Cerebellar nuclear complex (tissue), 1 donor: ENCODE measurements at regions not wholly inside any gene's neighbourhood (a gene's known extent, or its start where the extent isn't known, plus 50 kb on each side); places are given as distances from the start of the nearest gene placed in this dataset.

Experiments used
- DNase-seq, 2 experiments: peaks; one replicate each; lab custom pipeline; 2025; lab: John Stamatoyannopoulos, UW

DNA sequence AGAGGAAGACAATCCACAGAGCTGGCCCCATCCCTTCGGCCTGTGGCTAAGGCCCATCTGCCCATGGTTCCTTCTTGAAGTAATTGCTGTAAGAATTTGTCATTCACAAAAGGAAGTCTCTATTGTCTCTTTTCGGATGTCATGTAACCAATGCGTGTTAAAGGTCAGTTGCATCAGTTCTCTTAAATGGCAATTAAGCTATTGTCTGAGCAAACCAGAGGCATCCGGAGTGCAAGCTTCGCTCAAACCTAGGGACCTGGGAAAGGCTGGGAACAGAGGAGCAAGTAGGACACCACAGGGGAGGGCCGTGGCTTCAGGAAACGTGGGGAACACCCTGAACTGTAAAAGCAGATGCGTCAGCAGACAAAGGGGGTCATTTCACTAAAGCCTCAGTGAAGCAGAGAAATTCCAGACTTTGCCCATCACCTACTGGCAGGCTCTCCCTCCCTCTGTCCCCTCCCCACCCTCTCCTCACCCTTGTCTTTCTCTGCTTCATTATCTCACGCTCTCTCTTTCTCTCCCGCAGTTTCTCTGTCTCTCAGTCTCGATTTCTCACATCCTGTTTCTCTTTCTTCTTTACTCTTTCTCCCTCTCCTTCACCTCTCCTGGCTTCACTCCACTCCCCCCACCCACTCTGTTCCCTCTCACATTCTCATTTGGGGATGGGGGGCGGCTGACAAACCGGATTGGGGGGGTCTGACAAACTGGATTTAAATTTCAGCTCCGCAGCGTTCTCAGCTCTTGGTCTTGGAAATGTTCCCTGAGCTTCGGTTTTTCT lies 204.6 kb upstream of the TNP1 start:
- DNase-seq: no peak

DNA sequence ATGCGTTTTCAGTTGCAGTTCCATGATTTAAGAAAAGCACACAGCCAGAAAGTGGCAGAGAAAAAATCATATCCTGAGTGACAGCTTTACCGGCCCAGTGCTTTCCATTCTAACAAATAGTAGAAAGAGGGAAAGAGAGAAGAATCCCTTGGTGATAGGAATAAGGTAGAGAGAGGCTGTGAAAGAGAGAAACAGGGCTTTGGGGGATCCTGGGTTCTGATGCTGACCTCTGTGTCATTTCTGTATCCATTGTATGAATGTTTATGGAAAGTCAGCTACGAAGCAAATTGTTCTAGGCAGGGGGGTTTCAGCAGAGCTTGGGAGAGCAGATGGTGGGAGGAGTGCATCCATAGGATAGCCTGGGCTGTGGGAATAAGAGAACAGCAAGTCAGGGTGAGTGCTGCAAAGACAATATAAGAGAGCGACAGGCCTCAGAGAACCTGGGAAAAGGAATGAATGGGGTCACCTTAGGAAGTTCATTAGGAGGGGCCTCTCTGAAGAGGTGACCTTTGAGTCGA lies 203.4 kb upstream of the TNP1 start:
- DNase-seq: no peak

DNA sequence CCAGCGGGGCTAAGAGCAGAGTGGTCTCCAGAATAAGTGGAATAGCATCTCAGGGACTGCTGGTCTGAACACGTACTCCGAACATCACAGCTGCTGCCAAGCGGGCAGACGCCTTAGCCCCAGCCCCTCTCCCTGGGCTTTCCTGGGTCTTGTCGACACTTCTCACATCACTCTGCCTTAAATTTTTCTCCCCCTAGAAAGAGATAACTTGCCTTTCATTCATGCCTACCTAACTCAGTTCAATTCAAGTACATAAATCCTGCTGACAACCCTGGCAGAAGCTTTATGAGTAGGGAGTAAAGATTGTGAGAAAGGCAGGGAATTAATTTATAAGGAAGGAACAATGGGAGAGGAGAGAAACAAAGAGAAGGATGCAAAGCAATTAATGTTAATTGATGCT lies 202.9 kb upstream of the TNP1 start:
- no peak for DNase-seq

DNA sequence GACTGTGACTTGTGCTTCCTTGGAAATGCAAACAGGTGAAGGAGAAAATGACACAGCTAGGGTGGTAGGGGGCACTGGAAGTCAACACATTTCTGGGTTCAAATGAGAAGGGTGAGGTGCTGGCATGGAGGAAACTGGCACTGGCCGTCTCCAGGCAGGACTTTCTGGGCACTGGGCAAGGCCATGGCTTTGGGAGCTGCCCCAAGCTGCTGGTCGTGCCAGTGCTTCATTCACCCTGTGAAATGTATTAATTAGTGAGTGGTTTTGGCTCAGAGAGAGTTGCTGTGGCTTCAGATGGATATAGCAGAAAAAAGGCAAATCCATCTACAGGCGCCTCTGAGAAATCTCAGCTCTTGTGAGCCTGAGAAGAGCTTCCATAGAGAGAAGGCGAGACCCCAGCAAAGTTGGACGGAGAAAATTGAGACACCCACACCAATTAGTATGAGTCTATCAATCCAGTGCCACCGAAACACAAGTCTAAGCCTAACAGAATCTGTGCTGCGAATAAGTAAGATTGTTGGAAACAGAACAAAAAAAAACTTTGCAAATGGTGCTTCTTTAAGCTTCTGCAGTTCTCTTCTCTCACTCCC lies 202.1 kb upstream of the TNP1 start:
- peak in 1 of 2 experiments; percentile 66 for DNase-seq

DNA sequence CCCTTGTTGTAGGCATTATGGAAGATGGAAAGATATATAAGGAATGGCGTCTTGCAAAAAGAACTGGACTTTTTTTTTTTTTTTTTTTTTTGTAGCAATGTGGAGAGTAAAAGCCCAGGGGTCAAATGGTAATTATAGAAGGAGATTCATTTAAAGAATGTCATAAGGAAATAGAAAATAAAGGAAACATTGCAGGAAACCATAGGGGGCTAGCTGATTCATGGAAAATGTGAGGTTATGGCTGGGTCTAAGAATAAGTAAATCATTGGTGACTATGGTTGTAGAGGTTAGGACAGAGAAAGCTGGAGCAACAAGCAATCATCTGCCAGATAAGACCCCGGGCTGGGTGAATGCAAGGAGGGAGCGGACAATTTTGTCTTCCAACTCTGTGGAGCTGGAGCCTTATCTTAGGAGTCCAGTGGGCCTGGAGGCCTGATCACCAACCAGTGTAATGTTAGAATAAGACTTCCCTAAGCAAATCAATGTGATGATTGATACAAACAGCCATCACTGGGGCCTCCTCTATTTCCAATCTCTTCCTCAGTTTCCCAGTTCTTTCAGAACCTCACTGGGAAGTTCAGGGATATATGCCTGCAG lies 201.2 kb upstream of the TNP1 start:
- no peak for DNase-seq

DNA sequence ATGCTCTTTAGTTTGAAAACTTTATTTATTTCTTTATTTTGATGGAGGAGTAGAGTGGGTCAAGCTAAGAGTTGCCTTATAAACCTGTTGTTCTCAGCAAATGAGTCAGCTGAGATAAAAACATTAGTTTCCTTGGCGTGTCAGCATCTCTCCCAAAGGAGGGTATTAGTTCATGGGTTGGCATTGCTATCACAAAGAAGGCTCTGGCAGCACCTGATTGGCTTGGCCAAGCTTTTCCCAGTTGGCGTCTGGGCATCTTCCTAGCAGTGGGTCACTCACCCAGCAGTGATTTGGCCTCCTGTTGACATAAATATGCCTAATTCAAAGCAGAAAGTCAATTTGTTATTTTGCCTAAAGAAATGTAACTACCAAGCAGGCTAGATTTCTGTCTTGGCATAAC lies 200.7 kb upstream of the TNP1 start:
- peak in 1 of 2 experiments; percentile 33 for DNase-seq

DNA sequence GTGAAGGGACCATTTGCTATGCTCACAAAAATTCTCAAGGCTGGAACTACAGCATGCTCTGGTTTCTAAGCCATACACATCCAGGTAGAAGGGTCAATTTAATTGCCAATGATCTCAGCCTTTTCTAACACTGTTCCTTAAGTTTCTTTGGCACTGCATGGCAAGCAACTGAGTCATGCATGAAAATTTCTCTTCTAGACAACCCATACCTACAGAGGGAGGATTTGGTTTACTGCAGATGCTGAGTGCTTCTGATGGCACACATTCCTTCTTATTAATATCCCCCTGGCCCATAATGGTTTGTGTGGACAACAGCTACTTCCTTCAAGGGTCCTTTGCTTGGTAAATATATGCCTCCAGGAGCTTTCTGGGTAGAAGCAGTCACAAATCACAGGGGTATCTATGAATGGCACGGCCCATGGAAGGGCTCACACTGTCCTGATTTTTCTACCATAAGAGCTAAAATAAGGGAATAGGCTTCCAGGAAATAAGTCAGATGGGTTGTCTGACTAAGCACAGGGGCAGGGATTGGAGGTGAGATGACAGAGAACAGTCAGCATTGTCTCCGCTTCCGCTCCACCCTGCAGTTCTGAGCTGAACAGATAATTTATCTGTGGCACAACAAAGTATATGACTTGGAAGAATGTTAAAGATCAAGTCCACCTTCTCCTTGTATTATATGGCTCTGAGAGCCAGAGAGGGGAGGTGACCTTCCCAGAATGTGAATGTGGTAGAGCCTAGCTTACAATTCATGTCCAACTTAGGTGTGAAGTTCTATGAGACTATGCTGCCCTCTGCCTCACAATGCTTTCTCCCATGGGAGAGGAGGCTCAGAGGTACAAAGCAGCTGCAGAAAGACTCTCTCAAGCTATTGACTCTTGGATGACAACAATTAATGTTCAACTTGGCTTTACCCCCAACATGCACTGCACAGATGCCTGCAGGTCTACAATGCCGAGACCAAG lies 199.2 kb upstream of the TNP1 start:
- no peak for DNase-seq

DNA sequence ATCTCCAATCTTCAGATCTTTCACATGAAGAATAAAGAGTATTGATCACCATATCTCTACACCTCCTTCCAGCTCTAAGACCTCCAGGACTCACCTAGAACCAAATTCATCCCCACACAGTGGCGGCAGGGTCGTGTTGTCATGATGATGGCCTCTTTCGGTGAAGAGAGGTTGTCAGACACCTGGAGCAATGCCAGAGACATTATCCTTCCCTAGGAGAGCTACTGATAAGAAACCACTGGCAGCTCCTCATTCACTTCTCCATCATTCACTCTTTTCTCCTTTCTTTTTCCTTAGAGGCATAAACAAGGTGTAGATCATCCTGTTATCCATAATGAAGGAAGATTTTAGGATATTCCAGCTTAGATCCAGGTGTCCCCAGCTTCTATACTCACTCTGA lies 197.9 kb upstream of the TNP1 start:
- DNase-seq: no peak

DNA sequence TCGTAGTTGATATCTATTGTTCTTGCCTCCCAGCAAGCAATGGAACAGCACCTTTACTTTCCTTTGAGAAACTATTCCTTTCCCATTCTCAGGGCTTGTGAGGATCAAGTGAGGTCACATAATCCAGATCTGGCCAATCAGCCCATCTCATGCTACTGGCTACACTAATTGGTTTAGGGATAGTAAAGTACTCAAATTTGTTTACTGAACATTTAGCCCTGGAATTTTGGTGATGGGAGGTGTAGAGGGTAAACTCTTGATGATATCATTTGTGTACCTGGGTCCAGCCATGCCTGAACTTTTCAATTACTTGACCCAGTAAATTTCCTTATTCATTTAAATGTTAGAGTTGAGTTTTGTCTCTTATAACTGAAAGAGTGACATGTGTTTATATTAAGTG lies 195.8 kb upstream of the TNP1 start:
- no peak for DNase-seq

DNA sequence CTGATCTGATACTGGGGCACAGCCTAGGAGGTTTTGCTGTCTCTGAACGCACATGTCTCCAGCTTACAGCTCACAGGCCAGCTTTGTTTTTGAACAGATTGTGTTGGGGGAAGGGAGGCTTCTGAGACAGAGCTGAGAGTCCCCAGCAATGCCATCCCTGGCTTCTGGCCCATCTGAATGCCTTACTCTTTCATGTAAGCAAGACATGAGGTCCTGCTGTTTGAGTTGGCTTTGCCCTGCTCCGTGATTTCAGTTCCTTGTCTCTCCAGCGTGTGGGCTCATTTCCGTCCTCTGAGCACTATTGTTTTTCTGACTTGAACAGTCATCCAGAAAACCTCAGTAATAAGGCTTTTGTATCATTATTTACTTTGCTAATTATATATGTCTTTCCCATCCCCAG lies 194.9 kb upstream of the TNP1 start:
- peak; percentile 70 to 73 for DNase-seq

DNA sequence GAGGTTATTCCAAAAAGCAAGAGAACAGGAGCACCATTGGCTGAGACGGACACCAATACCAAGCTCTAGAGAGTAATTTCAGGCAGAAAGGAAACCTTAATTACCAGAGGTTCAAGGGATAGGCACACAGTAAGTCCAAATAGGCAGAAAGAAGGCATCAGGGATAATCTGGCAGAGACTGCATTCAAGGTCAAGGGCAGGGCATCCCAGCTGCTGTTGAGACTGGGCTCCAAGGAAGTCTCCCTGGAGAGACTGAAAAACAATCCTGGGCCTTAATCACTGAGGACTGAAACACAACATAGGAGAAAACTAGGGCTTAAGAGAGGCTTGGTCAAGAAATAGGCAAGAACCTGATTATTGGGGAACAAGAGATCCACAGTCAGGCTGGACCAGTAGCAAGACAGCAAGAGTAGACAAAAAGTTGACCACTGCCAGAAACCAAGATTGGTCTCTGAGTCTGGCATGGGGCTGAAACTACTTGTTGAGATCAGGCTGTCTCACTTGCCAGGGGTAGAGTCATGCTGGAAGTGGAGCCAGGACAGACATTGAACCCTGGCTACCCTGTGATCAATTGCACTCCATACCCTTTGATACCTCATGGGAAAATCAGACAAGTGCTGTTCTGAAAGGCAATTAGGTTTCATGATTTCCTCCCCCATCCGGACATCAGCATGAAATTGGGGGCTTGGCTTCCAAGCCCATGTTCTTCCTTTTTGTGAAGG lies 193.2 kb upstream of the TNP1 start:
- no peak for DNase-seq

DNA sequence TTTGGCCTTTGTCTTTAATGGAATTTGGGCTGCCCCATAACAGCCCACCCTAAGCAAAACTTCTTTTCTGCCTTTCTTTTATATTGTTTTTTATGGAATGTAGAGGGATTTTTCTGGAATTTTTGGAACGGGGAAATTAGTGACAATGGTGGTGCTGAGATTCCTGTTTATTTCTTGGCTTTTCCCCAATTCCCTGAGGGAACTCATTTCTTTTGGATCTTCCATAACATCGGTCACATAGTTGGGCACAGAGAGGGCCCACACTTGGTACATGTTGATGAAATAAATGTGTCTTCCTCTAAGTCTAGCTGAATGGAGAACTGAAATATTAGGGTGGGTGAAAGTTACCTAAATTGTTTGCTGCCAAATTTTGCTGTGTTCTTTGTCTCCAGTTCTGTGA lies 191.6 kb upstream of the TNP1 start:
- DNase-seq: no peak

DNA sequence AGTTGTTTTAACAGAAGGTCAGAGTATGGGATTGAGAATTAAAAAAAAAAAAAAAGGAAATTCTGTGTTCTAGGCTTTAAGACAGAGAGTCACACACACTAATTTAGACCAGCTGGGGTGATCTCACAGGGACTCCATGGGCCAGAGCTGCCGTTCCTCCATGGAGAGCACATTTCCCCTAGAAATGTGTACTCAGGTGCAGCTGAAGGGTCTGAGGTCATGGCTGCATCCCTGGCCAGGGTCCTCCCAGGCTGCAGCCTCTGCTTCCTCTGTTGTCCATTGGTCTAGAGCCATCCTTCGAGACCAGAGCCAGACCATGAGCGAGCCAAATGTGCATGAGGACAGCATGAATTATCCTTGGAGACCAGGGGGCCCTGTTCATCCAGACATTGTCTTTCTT lies 190.1 kb upstream of the TNP1 start:
- DNase-seq: no peak

DNA sequence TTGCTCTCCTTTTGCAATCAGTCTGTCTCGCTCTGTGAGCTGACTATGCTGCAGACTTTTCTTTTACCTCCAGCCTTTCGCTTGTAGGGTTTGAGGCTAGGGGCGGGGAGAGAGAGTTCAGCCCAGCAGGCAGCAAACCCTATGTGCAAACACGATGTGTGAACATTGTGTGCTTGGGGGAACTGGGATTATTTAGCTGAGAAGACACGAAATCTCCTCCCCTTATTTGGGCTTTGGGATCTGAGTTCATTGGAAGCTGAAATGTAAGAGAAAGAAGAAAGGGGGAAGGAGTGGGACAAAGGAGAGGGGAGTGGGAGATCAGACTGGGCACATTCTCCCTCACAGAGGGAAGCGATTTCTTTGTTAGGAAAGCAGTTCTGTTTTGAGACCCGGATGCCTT lies 189.6 kb upstream of the TNP1 start:
- no peak for DNase-seq

DNA sequence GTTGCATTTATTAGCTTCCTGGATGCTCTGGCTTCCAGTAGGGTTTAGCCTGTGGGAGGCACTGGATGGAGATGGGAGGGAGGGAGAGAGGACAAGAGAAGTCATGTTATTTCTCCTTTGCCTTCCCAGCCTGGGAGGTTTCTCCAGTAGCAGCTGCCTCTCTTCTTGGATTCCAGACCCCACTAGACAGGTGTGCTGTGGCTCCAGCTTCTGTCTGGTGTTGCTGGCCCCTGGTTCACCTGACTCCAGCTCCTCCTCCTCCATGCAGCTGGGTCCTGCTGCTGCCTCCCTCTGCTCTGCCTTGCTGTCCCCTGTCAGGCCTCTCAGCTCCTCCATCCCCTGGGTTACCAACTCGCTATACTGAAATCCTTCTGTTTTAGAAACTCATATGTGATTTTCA lies 188.9 kb upstream of the TNP1 start:
- no peak for DNase-seq

DNA sequence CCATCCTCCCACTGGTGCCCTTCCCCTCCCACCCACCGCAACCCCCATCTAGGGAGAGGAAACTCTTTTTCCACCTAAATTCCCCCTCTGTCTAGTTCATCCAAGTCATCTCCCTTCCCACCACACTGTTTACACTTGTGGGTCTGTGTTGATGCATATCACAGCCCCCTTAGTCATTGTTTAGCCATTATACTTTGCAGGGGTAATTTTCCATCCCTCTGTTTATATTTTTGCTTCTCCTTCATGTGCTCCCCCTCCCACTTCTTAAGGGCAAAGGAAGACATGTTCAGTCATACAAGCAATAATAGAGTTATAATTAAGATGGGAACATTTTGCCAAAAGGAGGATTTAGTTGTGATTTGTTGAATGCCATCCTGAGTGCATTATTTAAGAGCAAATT lies 187.8 kb upstream of the TNP1 start:
- no peak for DNase-seq

DNA sequence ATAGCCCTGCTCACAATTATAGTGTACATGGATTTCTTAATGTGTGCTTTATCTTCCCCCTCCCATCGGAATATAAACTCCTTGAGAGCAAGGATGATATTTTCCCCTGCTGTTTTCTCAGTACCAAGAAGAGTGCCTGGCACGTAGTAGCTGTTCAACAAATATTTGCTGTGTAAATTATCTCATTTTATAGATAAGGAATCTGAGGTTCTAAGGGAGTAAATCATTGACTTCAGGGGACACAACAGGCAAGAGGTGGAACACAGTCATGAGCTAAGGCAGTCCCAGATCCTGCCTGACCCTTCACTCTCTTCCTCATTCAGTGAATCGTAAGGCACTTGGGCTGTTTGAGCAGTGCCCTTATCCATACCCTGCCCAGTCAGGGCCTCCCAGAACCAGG lies 187.3 kb upstream of the TNP1 start:
- no peak for DNase-seq

DNA sequence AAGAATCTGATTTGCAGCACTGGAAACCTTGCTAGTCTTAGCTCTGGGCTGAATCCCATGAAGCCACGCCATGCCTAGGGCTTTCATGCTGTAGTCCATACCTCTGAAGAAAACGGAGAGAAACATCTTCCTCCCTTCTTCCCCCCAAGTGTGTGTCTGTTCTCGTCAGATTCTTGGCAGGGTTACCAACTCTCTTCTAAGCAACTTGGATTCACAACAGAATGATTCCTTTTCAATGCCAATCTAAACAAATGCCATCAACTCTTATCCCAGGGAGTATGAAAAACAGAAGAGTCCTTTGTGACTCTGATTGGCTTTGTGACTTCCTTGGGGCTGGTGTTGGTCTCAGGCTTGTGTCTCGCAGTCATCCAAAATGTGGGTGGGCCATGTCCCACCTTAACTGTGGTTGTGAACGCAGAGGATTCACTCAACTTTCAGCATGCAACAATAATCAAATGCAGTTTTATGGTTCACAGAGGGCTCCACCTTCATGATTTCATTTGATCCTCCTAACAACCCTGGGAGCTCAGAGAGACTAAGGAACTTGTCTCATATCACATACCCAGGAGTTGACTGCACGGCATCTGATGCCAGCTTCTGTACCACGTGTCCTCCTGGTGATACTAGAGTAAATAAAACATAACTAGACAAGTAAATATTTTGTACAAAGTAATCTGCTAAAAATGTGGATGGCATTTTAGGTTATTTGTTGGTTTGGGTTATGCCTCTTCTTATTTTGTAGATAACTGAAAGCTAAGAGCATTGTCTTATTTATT lies 186.0 kb upstream of the TNP1 start:
- no peak for DNase-seq

DNA sequence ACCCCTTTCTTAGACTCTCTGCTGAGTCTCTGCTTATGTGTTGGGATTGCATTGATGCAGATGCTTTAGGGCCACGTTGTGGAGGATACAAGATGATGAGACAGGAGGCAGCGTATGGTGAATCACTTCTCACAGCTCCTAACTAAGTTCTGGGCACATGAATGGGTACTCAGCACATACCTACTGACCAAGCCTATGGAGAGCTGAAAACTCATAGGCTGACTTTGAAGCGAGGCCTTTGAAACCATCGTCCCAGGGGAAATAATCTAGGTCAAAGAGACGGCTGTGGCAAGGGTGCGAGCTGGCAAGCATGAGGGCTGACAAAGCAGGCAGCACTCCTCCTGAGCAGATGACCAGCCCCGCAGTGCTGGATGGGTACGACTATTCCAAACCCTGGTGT lies 180.2 kb upstream of the TNP1 start:
- DNase-seq: no peak

DNA sequence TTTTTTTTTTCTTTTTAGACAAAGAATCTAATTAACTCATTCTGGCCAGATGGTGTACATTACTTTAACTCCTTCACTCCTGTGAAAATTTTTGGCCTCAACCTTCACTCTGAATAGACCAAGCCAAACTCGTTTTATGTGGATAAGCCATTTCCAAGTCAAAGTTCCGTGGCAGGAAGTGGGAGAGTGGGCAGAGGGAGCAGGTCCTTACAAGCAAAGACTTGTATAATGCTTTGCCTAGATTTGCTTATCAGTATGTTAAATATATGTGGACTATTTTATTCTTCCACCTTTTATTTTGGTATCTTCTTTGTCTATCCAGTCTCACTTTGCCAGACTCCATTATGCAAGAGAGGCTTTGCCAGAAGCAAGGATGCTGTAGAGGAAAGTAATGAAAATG lies 178.1 kb upstream of the TNP1 start:
- no peak for DNase-seq

DNA sequence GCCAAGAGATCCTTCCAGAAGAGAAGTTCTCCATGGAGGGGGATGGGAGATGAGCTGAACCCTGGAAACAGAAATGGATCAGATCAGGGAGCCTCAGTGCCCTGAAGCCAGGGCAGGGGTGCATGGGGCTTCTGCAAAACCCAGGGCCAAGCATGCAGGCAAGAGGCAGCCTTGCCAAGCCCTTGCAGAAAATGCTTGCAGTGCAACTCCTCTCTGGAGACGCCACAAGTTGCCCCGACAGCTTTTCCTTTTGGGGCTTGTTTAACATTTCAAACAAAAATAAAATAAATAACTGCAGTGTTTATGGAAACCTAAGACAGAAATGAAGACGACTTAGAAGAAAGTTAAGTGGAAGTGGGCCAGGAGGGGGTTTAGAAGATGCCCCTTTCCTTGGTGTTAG lies 177.5 kb upstream of the TNP1 start:
- DNase-seq: no peak
